HG03439 (cell line): ENCODE measurements at regions not wholly inside any gene's neighbourhood (a gene's known extent, or its start where the extent isn't known, plus 50 kb on each side); places are given as distances from the start of the nearest gene placed in this dataset.

Source experiments
- ATAC-seq: cut with Tn5 transposase; IDR thresholded peaks from one replicate; pipeline ENCODE4 v1.9.1; 2021; ENCODE audit warnings: mild to moderate bottlenecking, moderate library complexity; ENCODE audit not compliant: unreplicated experiment

- ATAC-seq, result no peak
Measured at GRCh38 chr1:201762381-201762780, 66.6 kb upstream of the IPO9 start.

GRCh38 chr1:201763455-201764140 lies 65.4 kb upstream of the IPO9 start:
- ATAC-seq, result no peak

- ATAC-seq, result no peak
Measured at GRCh38 chr1:201764166-201764565, 64.8 kb upstream of the IPO9 start.

DNA sequence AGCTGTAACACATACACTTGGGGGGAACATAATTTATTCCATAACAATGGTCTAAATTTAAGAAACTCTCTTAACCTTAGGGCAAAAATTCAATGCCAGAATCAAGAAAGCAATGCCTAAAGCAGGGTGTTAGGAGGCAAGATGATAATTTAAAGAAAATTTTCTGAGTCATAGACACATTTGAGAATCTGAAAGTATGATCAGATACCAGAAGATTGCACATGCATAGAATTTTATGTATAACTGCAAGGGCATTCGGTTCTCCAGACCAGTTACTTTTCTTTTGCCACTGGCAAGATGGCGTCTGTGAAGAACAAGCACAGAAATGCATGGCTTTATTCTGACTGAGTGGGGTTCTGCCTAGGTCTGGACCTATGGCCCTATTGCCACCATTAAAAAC lies 64.4 kb upstream of the IPO9 start:
- no peak for ATAC-seq

DNA sequence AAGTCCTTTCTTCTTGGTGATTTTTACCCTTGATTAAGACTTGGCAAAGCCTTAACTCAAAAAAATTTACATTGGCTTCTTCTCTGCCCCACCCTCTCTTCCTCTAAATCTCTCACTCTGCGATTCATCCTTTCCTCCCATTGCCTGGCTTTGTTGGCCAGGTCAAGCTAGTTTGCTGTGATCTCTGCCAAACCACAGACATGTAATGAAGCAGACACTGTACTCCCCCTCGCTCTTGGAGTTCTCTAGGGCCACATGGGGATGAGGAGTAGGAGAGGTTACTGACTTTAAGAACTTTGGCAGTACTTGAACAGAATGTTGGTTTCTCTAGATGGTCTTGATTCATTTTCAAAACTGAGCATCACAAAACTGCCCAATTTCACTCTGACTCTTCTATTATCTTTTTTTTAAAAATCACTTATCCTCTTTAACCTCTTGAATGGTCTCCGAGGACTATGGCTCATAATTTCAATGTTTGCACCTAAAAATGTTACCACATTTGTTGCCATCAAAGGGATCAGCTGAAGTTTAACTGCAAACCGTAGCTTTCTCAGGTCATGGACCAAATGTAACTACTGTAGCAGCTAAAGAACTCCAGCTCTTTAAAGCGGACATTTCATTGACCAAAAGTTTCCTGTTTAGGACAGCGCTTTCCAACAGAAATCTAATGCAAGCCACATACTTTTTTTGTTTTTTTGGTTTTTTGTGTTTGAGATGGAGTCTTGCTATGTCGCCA lies 62.7 kb upstream of the IPO9 start:
- no peak for ATAC-seq

DNA sequence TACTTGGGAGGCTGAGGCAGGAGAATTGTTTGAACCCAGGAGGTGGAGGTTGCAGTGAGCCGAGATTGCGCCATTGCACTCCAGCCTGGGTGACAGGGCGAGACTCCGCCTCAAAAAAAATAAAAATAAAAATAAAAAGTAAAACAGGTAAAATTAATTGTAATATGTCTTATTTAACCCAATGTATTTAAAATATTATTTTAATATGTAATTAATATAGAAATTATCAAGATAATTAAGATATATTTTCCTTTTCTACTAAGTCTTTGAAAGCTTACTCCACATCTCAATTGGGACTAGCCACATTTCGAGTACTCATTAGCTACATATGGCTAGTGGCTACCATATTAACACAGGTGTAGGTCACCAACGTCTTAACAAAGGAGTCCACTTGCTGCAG lies 61.6 kb upstream of the IPO9 start:
- no peak for ATAC-seq

GRCh38 chr1:201769072-201769471 lies 59.9 kb upstream of the IPO9 start:
- no peak for ATAC-seq

DNA sequence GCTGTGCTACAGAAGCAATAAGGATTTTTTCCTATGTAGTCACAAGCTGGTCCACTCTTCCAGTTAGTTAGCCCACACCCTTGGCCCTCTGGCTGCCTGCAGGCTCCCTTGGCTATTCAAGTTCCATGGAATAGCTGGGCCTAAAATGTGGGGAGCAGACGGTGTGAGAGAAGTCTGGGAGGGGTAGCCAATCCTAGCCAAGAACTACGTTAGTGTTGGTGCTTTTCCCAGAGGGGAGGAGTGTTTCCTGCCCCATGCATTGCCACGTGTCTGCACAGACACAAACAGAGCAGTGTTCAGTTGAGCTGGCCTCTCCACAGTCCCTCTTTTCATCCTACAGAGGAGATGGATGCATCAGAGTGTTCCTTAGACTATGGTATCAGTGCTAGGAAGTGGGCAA lies 59.0 kb upstream of the IPO9 start:
- ATAC-seq, result no peak

- ATAC-seq, result no peak
Measured at GRCh38 chr1:201771466-201771865, 57.5 kb upstream of the IPO9 start.

DNA sequence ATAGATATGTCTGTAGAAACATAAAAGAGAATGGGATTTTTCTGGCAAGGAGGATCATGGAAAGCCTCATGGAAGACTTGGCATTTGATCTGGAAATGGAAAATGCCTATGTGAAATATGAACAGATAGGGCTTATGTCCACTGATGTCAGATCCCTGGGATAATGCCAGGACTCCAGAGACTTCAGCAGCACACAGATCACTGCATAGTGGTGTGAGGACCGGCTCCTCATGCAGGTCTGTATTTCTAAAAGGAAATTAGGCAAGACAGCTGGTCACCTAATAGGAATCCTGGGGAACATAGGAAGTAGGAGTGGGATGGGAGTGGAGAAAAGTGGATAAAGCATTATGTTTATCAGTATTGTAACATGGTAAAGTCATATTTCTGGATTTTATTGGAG lies 56.8 kb upstream of the IPO9 start:
- no peak for ATAC-seq

GRCh38 chr1:201773764-201774163 lies 55.2 kb upstream of the IPO9 start:
- no peak for ATAC-seq

- no peak for ATAC-seq
Measured at GRCh38 chr1:201774224-201774982, 54.6 kb upstream of the IPO9 start.

GRCh38 chr1:201774983-201775344 lies 54.0 kb upstream of the IPO9 start:
- no peak for ATAC-seq

- ATAC-seq, result no peak
Measured at GRCh38 chr1:201775380-201775779, 53.6 kb upstream of the IPO9 start.

DNA sequence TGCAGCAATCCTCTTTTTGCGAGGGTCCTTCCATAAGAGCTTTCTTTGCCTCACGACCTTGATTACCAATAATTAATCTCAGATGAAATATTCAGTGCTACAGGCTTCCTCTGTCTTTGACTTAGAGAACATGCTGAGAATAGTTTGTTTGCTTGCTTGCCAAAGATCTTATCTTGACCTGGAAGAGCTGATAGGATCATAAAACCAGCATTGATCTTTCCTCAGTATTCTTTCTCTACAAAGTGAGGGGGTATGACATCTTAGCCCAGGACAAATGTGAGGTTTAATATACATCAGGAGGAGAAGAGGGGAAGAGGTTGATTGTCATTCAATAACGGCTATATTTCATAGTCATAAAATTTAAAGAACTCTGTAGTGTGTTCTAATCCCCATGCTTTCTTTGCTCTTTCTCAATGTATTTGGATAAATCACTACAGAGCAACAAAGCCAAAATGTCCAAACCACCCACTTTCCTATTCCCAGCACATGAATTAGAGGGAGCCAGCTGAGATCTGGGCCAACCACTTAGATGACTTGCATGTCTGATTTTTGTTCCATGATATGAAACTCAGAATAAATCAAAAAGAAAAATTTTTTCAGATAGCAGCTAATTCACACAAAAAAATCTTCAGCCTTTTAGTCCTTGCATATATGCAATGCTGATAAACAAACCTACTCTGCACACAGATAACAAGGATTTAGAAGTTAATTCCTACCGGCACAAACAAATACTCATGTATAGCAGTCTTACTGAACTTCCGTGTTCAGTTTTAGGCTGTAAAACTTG lies 50.5 kb upstream of the IPO9 start:
- no peak for ATAC-seq
